GM18909 (cell line): ENCODE measurements at regions not wholly inside any gene's neighbourhood (a gene's known extent, or its start where the extent isn't known, plus 50 kb on each side); places are given as distances from the start of the nearest gene placed in this dataset.

Experiments used
- ATAC-seq: cut with Tn5 transposase; IDR thresholded peaks from one replicate; pipeline ENCODE4 v1.9.1; 2021; ENCODE audit warnings: mild to moderate bottlenecking; ENCODE audit not compliant: unreplicated experiment, poor library complexity

- ATAC-seq, result no peak
Observed at GRCh38 chr14:97408937-97409815, 612.0 kb downstream of the VRK1 start.

DNA sequence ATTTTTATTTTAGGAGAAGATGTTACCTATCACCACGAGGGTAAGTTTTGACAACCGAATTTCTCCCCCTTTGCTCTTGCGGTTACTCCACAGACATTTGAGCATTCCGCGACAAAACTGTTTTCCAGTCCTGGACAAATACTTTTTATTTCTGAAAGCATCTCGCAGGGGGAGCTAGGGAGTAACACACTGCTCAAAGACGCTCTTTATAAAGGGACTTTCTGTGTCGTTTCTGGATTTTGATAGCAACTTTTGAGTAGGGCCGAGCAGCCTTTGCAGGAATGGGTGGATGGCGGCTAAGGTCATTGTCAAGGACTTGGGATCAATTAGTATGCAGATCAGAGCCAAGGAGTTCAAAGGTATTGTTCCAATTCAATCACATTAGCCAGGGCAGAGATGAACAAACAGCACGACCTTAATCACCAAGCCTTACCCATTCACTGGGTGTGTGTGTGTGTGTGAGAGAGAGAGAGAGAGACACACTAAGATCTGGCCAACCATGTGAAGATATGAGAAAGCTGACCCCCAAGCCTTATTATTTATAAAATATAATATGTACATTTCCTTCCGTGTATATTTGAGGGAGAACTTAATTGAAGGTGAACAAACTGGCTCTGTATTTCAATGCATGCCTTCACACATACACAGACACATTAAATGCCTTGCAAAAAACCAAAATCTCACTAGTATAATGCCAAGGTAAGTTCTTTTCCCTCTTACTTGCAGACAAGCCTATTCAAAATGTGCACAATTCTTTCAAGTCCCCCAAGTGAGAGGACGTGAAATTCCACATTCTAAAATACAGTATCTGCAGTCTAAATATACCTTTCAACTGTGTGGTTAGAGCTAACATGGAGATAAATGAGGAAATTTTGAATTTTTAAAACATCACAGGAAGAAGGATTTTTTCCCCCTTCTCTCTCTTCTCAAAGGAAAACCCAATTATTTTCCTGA is 613.8 kb downstream of the VRK1 start:
- ATAC-seq, result no peak

- ATAC-seq, result no peak
Observed at GRCh38 chr14:97411938-97412612, 614.9 kb downstream of the VRK1 start.

DNA sequence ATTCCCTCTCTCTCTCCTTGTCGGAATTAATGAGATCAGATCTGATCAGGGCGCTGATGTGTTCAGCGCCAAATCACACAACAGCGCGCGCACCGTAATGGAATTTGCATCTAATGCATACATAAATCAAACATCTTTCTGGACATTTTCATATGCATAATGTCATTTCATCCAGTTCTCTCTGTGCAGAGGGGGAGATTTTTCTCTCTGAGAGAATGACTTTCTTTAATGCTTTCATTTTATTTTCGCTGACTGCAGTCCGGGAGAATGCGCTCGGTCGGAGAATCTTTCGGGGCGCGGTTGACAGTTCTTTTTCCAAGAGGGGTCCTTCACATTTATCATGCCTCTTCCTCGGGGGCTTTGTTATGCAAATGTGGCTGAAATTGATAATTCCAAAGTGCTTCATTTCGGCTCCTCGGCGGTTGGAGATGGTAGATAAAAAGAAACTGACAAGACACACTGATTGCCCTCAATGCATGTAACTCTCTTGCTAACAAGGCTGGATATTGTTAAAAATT is 615.9 kb downstream of the VRK1 start:
- no peak for ATAC-seq

GRCh38 chr14:97413966-97414717 is 617.0 kb downstream of the VRK1 start:
- ATAC-seq, result no peak

- ATAC-seq, result no peak
Observed at GRCh38 chr14:97414718-97415098, 617.5 kb downstream of the VRK1 start.

DNA sequence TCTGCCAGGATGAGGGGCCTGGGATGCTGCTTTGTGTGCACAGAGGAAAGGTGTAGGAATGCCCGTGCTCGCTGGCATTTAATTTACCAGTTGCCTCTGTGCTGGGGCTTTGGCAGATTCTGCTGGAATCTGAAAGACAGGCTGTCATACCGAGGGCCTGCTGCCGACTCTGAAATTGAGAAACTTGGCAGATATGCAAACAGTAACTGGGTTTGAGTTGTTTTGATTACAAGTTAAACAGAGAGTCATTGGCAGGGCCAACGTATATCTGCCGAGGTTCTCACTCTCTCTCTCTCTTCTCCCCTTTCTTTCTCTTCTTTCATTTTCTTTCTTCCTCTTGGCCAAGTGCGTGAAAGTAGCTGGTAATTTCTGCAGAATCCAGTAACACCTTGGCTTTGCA is 618.7 kb downstream of the VRK1 start:
- no peak for ATAC-seq

- ATAC-seq, result no peak
Observed at GRCh38 chr14:97416550-97416949, 619.4 kb downstream of the VRK1 start.

- no peak for ATAC-seq
Observed at GRCh38 chr14:97417331-97417730, 620.1 kb downstream of the VRK1 start.

DNA sequence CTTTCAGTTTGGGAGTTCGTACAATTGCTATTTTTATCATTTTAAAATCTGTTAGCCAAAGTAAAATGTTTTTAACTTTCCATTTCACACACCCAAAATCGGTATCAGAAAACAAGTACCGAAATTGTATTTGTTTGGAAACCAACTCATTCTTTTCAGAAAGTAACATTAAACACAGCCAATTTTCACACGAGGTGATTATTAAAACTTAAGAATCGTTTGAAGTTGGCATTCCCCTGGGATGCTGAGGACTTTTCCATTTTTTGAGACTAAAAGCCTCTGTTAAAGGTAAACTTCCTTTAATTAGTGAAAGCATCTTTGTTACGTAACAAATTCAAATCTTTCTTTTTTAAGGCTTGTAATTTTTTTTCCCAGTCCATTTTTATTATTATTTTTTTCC is 623.0 kb downstream of the VRK1 start:
- no peak for ATAC-seq

- ATAC-seq, result no peak
Observed at GRCh38 chr14:97426776-97427175, 629.6 kb downstream of the VRK1 start.

DNA sequence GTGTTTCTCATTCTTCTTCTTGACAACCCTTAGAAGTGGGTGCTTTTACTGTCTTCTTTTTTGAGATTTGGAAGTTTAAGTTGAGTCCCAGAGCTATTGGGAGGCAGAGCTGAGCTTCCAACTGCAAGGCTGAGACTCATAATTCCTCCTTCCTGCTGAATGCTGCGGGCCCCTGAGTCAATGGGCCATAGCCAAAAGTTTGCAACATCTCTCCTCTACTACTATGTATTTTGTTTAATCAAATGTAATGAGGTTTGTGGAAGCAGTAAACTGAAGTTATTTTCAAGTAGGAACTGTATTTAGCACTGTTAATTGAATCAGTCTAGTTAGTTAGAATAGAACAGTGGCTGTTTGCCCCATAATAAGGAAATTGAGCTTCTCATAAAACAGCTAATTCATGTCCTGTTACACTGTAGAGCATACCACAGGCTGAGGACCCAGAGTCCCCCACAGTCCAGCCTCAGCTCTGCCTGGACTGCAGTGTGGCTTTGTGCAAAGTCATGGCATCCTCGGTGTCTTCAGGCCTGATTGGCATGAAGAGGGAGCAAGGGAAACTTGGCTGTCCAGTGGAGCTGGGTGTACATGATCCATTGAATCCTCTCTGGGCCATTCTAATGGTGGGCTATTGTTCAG is 631.7 kb downstream of the VRK1 start:
- no peak for ATAC-seq

- ATAC-seq, result no peak
Observed at GRCh38 chr14:97432586-97432985, 635.4 kb downstream of the VRK1 start.

- no peak for ATAC-seq
Observed at GRCh38 chr14:97441740-97442362, 644.7 kb downstream of the VRK1 start.

DNA sequence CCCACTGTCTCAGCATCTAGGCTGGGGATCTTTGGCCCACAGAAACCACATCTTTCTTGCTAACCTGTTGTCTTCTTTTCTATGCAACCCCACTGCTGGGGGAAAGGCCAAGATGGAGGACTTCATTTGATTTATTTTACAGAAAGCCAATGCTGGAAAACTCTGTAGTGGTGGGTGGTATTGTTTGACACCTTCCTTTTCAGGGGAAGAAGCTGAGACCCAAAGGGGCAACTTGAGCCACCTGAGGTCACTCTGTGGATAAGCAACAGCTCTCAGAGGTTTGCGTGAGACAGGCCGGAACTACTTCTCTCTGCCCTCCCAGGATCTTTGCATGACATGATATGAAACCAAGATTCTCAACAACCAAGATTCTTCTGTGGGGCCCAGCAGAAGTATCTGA is 645.2 kb downstream of the VRK1 start:
- no peak for ATAC-seq

GRCh38 chr14:97443412-97443811 is 646.2 kb downstream of the VRK1 start:
- ATAC-seq, result no peak

GRCh38 chr14:97444248-97444647 is 647.1 kb downstream of the VRK1 start:
- no peak for ATAC-seq

DNA sequence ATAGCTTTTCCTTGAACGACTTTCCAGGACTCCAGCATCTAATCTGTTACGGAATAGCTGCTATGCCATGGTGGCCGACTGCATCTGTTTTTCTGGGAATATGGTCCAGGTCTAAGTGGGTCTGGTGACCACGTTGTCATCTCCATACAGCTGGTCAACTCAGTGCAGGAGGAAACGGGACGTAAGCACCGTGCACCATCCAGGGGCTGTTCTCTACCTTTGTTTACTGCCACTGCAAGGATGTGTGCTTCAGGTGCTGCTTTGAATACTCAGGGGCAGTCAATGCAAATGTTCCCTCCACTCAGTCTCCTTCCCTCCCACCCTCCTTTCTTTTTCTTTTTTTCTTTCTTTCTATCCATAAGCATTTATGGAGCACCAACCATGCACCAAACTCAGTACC is 648.2 kb downstream of the VRK1 start:
- ATAC-seq, result no peak

- ATAC-seq, result no peak
Observed at GRCh38 chr14:97446087-97446486, 648.9 kb downstream of the VRK1 start.
